Endothelial cell of umbilical vein (primary cell): ENCODE measurements at regions not wholly inside any gene's neighbourhood (a gene's known extent, or its start where the extent isn't known, plus 50 kb on each side); places are given as distances from the start of the nearest gene placed in this dataset.
A peak's percentile ranks its signal among the peaks of the same experiment; 100 is the strongest.

Experiments used
- BruUV-seq: library from RNA; stranded (reverse); fragments of 400-500 nt; replicated peaks from 2 replicates; lab custom pipeline; 2021; lab: Mats Ljungman, UMichigan
- CTCF ChIA-PET: fragments of 300-600, 350-600 bp; sonication (Branson Sonifier 250); formaldehyde crosslinking; loops from one replicate; lab custom pipeline; 2021; ENCODE audit warnings: antibody characterized with exemption, inconsistent platforms; lab: Charles Lee
- POLR2A ChIA-PET: fragments of 300-600, 350-600 bp; sonication (Branson Sonifier 250); formaldehyde crosslinking; loops from one replicate; lab custom pipeline; 2021; ENCODE audit warnings: antibody characterized with exemption, inconsistent platforms; lab: Charles Lee
- DNase-seq: peaks from one replicate; pipeline ENCODE4 v3.0.0-alpha.2; 2011; ENCODE audit warnings: low read depth, low spot score
- FAIRE-seq: peaks from 2 replicates; lab custom pipeline; 2011; peaks lifted over from hg19 to GRCh38; lab: Jason Lieb, UNC
- H2AFZ ChIP-seq: 2 replicates; pipeline ENCODE4 v1.6.0; 2012; ENCODE audit warnings: low read depth, low read length, control low read depth, inconsistent platforms
- H3K27ac ChIP-seq: 2 replicates; pipeline ENCODE4 v1.5.1; 2011; ENCODE audit warnings: low read depth, mild to moderate bottlenecking, control low read depth, low read length, moderate library complexity; ENCODE audit not compliant: insufficient read depth
- H3K27me3 ChIP-seq, 2 experiments: 2 replicates each; pipeline versions ENCODE4 v1.6.0 to v1.6.1; 2011; ENCODE audit warnings: low read length in 2 of 2, mixed read lengths in 1 of 2; ENCODE audit not compliant: control insufficient read depth in 2 of 2, insufficient read depth in 2 of 2
- H3K36me3 ChIP-seq, 2 experiments: 2 replicates in 1 of 2; 3 replicates in 1 of 2; pipeline ENCODE4 v1.5.1; 2011; ENCODE audit warnings: low read length in 2 of 2, mild to moderate bottlenecking in 1 of 2, moderate library complexity in 1 of 2; ENCODE audit not compliant: control insufficient read depth in 2 of 2, insufficient read depth in 2 of 2; ENCODE audit errors: extremely low read depth in 1 of 2
- H3K4me1 ChIP-seq: 3 replicates; pipeline ENCODE4 v1.5.1; 2011; ENCODE audit warnings: mild to moderate bottlenecking, low read length; ENCODE audit not compliant: control insufficient read depth, insufficient read depth; ENCODE audit errors: extremely low read depth
- H3K4me2 ChIP-seq: 2 replicates; pipeline ENCODE4 v1.6.1; 2011; ENCODE audit warnings: low read length, control low read depth, mixed read lengths; ENCODE audit not compliant: insufficient read depth
- H3K4me3 ChIP-seq, 3 experiments: fragments of 200-600 bp in 1 of 3; sonication (generic), shearing (Covaris generic) in 1 of 3; replicated peaks in 1 of 3; 2 replicates each; pipeline ENCODE4 v1.5.1; 2011 to 2016; ENCODE audit warnings: control low read depth in 3 of 3, low read length in 3 of 3, mild to moderate bottlenecking in 2 of 3, inconsistent platforms in 1 of 3, low read depth in 1 of 3, moderate library complexity in 1 of 3; ENCODE audit not compliant: insufficient read depth in 1 of 3
- H3K79me2 ChIP-seq: 2 replicates; pipeline ENCODE4 v1.6.0; 2012; ENCODE audit warnings: low read length, inconsistent platforms; ENCODE audit not compliant: control insufficient read depth, insufficient read depth
- H3K9ac ChIP-seq: replicated peaks from 2 replicates; pipeline ENCODE3; 2011; ENCODE audit warnings: low read length, control low read depth; ENCODE audit not compliant: insufficient read depth; ENCODE audit errors: extremely low read depth
- H3K9me1 ChIP-seq: replicated peaks from 3 replicates; pipeline ENCODE4 v1.6.0; 2011; ENCODE audit warnings: mild to moderate bottlenecking, low read length; ENCODE audit not compliant: control insufficient read depth, insufficient read depth; ENCODE audit errors: extremely low read depth
- H3K9me3 ChIP-seq: replicated peaks from 2 replicates; pipeline ENCODE4 v1.5.1; 2012; ENCODE audit warnings: low read length, inconsistent platforms; ENCODE audit not compliant: control insufficient read depth, insufficient read depth
- H4K20me1 ChIP-seq: replicated peaks from 2 replicates; pipeline ENCODE3; 2011; ENCODE audit warnings: mild to moderate bottlenecking, low read length; ENCODE audit not compliant: control insufficient read depth, insufficient read depth; ENCODE audit errors: extremely low read depth
- CTCF ChIP-seq, 2 donors: IDR thresholded peaks; 1 replicate in 1 of 2; 2 replicates in 1 of 2; pipeline ENCODE4 v1.5.1; 2011; ENCODE audit warnings: low read length in 2 of 2, mild to moderate bottlenecking in 2 of 2, moderate library complexity in 2 of 2, control low read depth in 1 of 2, inconsistent platforms in 1 of 2, low read depth in 1 of 2; ENCODE audit not compliant: insufficient read depth in 1 of 2; ENCODE audit errors: extremely low read depth in 1 of 2
- FOS ChIP-seq: IDR thresholded peaks from 2 replicates; pipeline ENCODE4 v1.6.1; 2011; ENCODE audit warnings: mild to moderate bottlenecking, low read length, moderate library complexity, borderline replicate concordance; ENCODE audit not compliant: insufficient read depth
- GATA2 ChIP-seq: IDR thresholded peaks from 2 replicates; pipeline ENCODE4 v1.7.0; 2011; ENCODE audit warnings: low read depth, mild to moderate bottlenecking, moderate library complexity, mixed read lengths, low read length; ENCODE audit not compliant: insufficient read length, insufficient read depth
- MAX ChIP-seq: IDR thresholded peaks from 2 replicates; pipeline ENCODE4 v1.6.1; 2011; ENCODE audit not compliant: insufficient read depth, insufficient read length
- MYC ChIP-seq: IDR thresholded peaks from one replicate; pipeline ENCODE4 v1.6.1; 2011; ENCODE audit warnings: mild to moderate bottlenecking, low read depth, low read length
- POLR2A ChIP-seq: IDR thresholded peaks from 2 replicates; pipeline ENCODE4 v1.6.1; 2012; ENCODE audit warnings: low read depth, mild to moderate bottlenecking, control low read depth, low read length
- POLR2AphosphoS5 ChIP-seq: IDR thresholded peaks from 2 replicates; pipeline ENCODE4 v1.6.1; 2012; ENCODE audit warnings: low read depth, mild to moderate bottlenecking, control low read depth, low read length, moderate library complexity; ENCODE audit not compliant: insufficient read depth
- dilution Hi-C: fragments of 300-500 bp; cut with MboI; formaldehyde crosslinking; loops from one replicate; pipeline ENCODE4 v1.15.0; 2019; ENCODE audit warnings: low sequenced_read_pairs; ENCODE audit not compliant: extremely low pct_ligation_motif_present
- intact Hi-C: fragments of 100-400 bp; cut with micrococcal nuclease; formaldehyde crosslinking; loops from one replicate; pipeline ENCODE4 v1.10.0; 2022

- H3K79me2 ChIP-seq: no peaks in the 10 kb centered on the region
- H3K4me3 ChIP-seq: no peak overlapping the region
- H3K4me2 ChIP-seq: no peak overlapping the region
- H4K20me1 ChIP-seq: no peaks in the 10 kb centered on the region
- H2AFZ ChIP-seq: no peak overlapping the region
- no peak for DNase-seq
- no peaks in the 10 kb centered on the region for H3K27me3 ChIP-seq
- ChIA-PET POLR2A (no interaction called here), CTCF (interaction anchor here (1.0 kb wide), 1 partner anchor 44 kb away, joined by 3 read pairs; no protein-coding TSS in a partner anchor)
- H3K9me1 ChIP-seq: no peaks in the 10 kb centered on the region
- H3K9ac ChIP-seq: no peak overlapping the region
- H3K4me1 ChIP-seq: peaks cover 27% of the 10 kb centered on the region
- intact Hi-C loops: no loop called here
- no peaks in the 10 kb centered on the region for H3K36me3 ChIP-seq
- TF ChIP-seq POLR2AphosphoS5: no peak
- no peak for TF ChIP-seq MAX
- TF ChIP-seq FOS: no peak
- TF ChIP-seq CTCF (IDR thresholded peaks at IDR 0.05; ENCODE audit: extremely low read depth in 1 of 2, insufficient read depth in 1 of 2, low read depth in 1 of 2, low read length in 2 of 2): no peak
- H3K27ac ChIP-seq: no peak overlapping the region
- dilution Hi-C loops: no loop called here
- H3K9me3 ChIP-seq: no peaks in the 10 kb centered on the region
- BruUV-seq: no TSS peak
- FAIRE-seq: no peak
These were observed 499.7 kb downstream of the COG6 start for GRCh38 chr13:40155201-40155600.

- Histone ChIP-seq H4K20me1 (no peaks in the 10 kb centered on the region), H2AFZ (peak overlapping the region; percentile 63), H3K4me1 (peaks cover 16% of the 10 kb centered on the region), H3K27ac (peak overlapping the region; percentile 19), H3K9ac (no peak overlapping the region), H3K9me1 (no peaks in the 10 kb centered on the region), H3K9me3 (no peaks in the 10 kb centered on the region), H3K79me2 (no peaks in the 10 kb centered on the region), H3K4me2 (peak overlapping the region; percentile 42), H3K27me3 (no peaks in the 10 kb centered on the region), H3K4me3 (no peak overlapping the region), H3K36me3 (no peaks in the 10 kb centered on the region)
- intact Hi-C loops (no loop called here), dilution Hi-C loops (no loop called here)
- TF ChIP-seq POLR2A (no peak), FOS (peak; percentile 73), CTCF (IDR thresholded peaks at IDR 0.05; ENCODE audit: extremely low read depth in 1 of 2, insufficient read depth in 1 of 2, low read depth in 1 of 2, low read length in 2 of 2) (no peak), GATA2 (peak; percentile 87), POLR2AphosphoS5 (peak; percentile 26), MYC (no peak)
- ChIA-PET POLR2A (no interaction called here), CTCF (no interaction called here)
- no TSS peak for BruUV-seq
- FAIRE-seq (peak; percentile 88), DNase-seq (peak; percentile 63)
These were observed 502.8 kb downstream of the COG6 start for GRCh38 chr13:40158218-40158617.
